ENCODE measurements at regions not wholly inside any gene's neighbourhood (a gene's known extent, or its start where the extent isn't known, plus 50 kb on each side); places are given as distances from the start of the nearest gene placed in this dataset.

DNA sequence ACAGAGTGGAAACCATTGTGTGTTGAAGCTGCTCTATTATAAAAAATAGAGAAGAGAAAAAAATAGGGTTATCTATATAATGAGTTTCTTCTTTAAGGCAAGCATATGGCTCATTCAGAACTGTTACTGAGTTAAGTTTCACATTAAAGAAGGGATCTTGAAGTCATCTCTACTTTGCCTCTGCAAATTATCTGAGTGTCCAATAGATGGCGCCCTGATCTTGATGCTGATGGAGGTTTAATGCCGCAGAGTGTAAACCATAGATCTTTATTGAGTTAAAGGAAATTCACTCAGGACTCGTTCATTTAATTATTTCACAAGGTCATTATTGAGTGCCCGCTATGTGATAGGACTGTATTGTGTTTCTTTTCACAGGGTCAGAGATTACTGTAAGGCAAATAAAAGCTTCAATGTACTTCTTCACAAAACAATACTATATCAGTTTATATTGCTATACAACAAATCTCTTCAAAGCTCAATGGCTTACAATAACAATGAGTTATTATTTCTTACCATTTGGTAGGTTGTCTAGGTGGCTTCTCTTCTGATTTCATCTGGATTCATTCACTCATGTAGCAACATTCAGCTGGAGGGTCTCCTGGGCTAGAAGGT is 171.4 kb downstream of the NSUN3 start:
- TF ChIP-seq RAD21 (IDR thresholded peaks at IDR 0.05; ENCODE audit: low read depth) (peak; percentile 49), CEBPB (IDR thresholded peaks at IDR 0.05; ENCODE audit: low read depth) (no peak), CBX3 (IDR thresholded peaks at IDR 0.05; ENCODE audit: low read depth) (no peak), POLR2A (IDR thresholded peaks at IDR 0.05; ENCODE audit: borderline replicate concordance, extremely low read depth, insufficient read depth, insufficient read length) (no peak)
- TF ChIP-seq, protein P1, sequence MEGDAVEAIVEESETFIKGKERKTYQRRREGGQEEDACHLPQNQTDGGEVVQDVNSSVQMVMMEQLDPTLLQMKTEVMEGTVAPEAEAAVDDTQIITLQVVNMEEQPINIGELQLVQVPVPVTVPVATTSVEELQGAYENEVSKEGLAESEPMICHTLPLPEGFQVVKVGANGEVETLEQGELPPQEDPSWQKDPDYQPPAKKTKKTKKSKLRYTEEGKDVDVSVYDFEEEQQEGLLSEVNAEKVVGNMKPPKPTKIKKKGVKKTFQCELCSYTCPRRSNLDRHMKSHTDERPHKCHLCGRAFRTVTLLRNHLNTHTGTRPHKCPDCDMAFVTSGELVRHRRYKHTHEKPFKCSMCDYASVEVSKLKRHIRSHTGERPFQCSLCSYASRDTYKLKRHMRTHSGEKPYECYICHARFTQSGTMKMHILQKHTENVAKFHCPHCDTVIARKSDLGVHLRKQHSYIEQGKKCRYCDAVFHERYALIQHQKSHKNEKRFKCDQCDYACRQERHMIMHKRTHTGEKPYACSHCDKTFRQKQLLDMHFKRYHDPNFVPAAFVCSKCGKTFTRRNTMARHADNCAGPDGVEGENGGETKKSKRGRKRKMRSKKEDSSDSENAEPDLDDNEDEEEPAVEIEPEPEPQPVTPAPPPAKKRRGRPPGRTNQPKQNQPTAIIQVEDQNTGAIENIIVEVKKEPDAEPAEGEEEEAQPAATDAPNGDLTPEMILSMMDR (IDR thresholded peaks at IDR 0.05 in 2 of 3, conservative IDR thresholded peaks at IDR 0.05 in 1 of 3; ENCODE audit: borderline replicate concordance in 1 of 3, insufficient read depth in 1 of 3, low read depth in 2 of 3, low read length in 2 of 3), result peak in 2 of 3 experiments; percentile 70 to 83; a peak in 5 of 6 replicates
- ChIA-PET POLR2A (no interaction called here), CTCF (interaction anchor here (1.4 to 1.5 kb wide), 2 partner anchors 13 to 15 kb away, joined by 4 to 6 read pairs; no protein-coding TSS in a partner anchor), RAD21 (ENCODE audit: low non-redundant PET in 1 of 2, low total read pairs in 2 of 2, uncharacterized antibody in 2 of 2, unreplicated experiment in 2 of 2) (no interaction called here)
- Histone ChIP-seq H3K4me2 (ENCODE audit: low read length) (no peak overlapping the region), H3K27me3 (ENCODE audit: insufficient read depth, low read length) (no peaks in the 10 kb centered on the region), H3K9me3 (ENCODE audit: control insufficient read depth in 1 of 2, insufficient read depth in 1 of 2, low read depth in 1 of 2, low read length in 2 of 2) (no peaks in the 10 kb centered on the region), H3K4me3 (replicated peaks in 1 of 2; ENCODE audit: low read depth in 1 of 2, low read length in 2 of 2) (no peak overlapping the region), H2AFZ (ENCODE audit: low read depth, low read length, poor library complexity, severe bottlenecking) (no peak overlapping the region), H3K9ac (ENCODE audit: low read length) (no peak overlapping the region), H3K4me1 (ENCODE audit: control insufficient read depth in 1 of 2, insufficient read depth in 2 of 2, low read length in 2 of 2) (no peaks in the 10 kb centered on the region), H4K20me1 (ENCODE audit: insufficient read depth) (no peaks in the 10 kb centered on the region), H3K36me3 (ENCODE audit: control insufficient read depth in 1 of 2, insufficient read depth in 2 of 2, low read length in 2 of 2) (no peaks in the 10 kb centered on the region), H3K9me2 (ENCODE audit: insufficient read depth) (no peaks in the 10 kb centered on the region), H3K27ac (ENCODE audit: low read depth, low read length) (no peak overlapping the region), H3K79me2 (ENCODE audit: insufficient read depth, low read length) (no peaks in the 10 kb centered on the region)
- DNase-seq (ENCODE audit: low read depth, low spot score) (peak; percentile 22), ATAC-seq (peak; percentile 78)
- intact Hi-C loops (cut with micrococcal nuclease), result no loop called here
- BruUV-seq (replicated peaks), result no TSS peak

- intact Hi-C loops (cut with micrococcal nuclease), result no loop called here
- BruUV-seq (replicated peaks), result no TSS peak
- TF ChIP-seq, protein P2, sequence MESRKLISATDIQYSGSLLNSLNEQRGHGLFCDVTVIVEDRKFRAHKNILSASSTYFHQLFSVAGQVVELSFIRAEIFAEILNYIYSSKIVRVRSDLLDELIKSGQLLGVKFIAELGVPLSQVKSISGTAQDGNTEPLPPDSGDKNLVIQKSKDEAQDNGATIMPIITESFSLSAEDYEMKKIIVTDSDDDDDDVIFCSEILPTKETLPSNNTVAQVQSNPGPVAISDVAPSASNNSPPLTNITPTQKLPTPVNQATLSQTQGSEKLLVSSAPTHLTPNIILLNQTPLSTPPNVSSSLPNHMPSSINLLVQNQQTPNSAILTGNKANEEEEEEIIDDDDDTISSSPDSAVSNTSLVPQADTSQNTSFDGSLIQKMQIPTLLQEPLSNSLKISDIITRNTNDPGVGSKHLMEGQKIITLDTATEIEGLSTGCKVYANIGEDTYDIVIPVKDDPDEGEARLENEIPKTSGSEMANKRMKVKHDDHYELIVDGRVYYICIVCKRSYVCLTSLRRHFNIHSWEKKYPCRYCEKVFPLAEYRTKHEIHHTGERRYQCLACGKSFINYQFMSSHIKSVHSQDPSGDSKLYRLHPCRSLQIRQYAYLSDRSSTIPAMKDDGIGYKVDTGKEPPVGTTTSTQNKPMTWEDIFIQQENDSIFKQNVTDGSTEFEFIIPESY (IDR thresholded peaks at IDR 0.05; ENCODE audit: extremely low read depth, insufficient replicate concordance, low read length), result no peak
- TF ChIP-seq FOSL1 (IDR thresholded peaks at IDR 0.05; ENCODE audit: low read depth), result no peak
- no peak for TF ChIP-seq ELF1 (IDR thresholded peaks at IDR 0.05; ENCODE audit: borderline replicate concordance, low read depth)
- TF ChIP-seq REST (IDR thresholded peaks at IDR 0.05; ENCODE audit: low read depth), result no peak
- no peak for TF ChIP-seq ZFX (IDR thresholded peaks at IDR 0.05)
- TF ChIP-seq SP1 (IDR thresholded peaks at IDR 0.05; ENCODE audit: low read depth), result no peak
- no peak for TF ChIP-seq ATF3 (IDR thresholded peaks at IDR 0.05)
- no peak for TF ChIP-seq SIN3A (IDR thresholded peaks at IDR 0.05; ENCODE audit: low read depth)
- TF ChIP-seq POLR2AphosphoS5 (IDR thresholded peaks at IDR 0.05; ENCODE audit: low read depth, low read length), result no peak
Observed at GRCh38 chr3:94241986-94242385, 179.1 kb downstream of the NSUN3 start.

More at GRCh38 chr3:94241986-94242385, 179.1 kb downstream of the NSUN3 start:
- H3K79me2 ChIP-seq (ENCODE audit: insufficient read depth, low read length), result no peaks in the 10 kb centered on the region
- no peaks in the 10 kb centered on the region for H3K36me3 ChIP-seq (ENCODE audit: control insufficient read depth in 1 of 2, insufficient read depth in 2 of 2, low read length in 2 of 2)
- no peaks in the 10 kb centered on the region for H3K9me2 ChIP-seq (ENCODE audit: insufficient read depth)
- no peaks in the 10 kb centered on the region for H3K4me1 ChIP-seq (ENCODE audit: control insufficient read depth in 1 of 2, insufficient read depth in 2 of 2, low read length in 2 of 2)
- no peak overlapping the region for H3K4me3 ChIP-seq (replicated peaks in 1 of 2; ENCODE audit: low read depth in 1 of 2, low read length in 2 of 2)
- ATAC-seq (no peak), DNase-seq (ENCODE audit: low read depth, low spot score) (no peak)
- no peak overlapping the region for H3K9ac ChIP-seq (ENCODE audit: low read length)
- peaks cover 17% of the 10 kb centered on the region for H3K27me3 ChIP-seq (ENCODE audit: insufficient read depth, low read length)
- ChIA-PET CTCF (no interaction called here), RAD21 (ENCODE audit: low non-redundant PET in 1 of 2, low total read pairs in 2 of 2, uncharacterized antibody in 2 of 2, unreplicated experiment in 2 of 2) (no interaction called here), POLR2A (no interaction called here)
- H3K27ac ChIP-seq (ENCODE audit: low read depth, low read length), result no peak overlapping the region
- no peak overlapping the region for H2AFZ ChIP-seq (ENCODE audit: low read depth, low read length, poor library complexity, severe bottlenecking)
- H3K4me2 ChIP-seq (ENCODE audit: low read length), result no peak overlapping the region
- H4K20me1 ChIP-seq (ENCODE audit: insufficient read depth), result no peaks in the 10 kb centered on the region
- H3K9me3 ChIP-seq (ENCODE audit: control insufficient read depth in 1 of 2, insufficient read depth in 1 of 2, low read depth in 1 of 2, low read length in 2 of 2), result no peaks in the 10 kb centered on the region
